Left kidney (tissue), 1 donor: ENCODE measurements at regions not wholly inside any gene's neighbourhood (a gene's known extent, or its start where the extent isn't known, plus 50 kb on each side); places are given as distances from the start of the nearest gene placed in this dataset.

Source experiments
- DNase-seq: peaks from one replicate; pipeline ENCODE4 v3.0.0-alpha.2; 2013

GRCh38 chr10:21261842-21262294 lies 263.6 kb downstream of the SKIDA1 start:
- DNase-seq = no peak

DNA sequence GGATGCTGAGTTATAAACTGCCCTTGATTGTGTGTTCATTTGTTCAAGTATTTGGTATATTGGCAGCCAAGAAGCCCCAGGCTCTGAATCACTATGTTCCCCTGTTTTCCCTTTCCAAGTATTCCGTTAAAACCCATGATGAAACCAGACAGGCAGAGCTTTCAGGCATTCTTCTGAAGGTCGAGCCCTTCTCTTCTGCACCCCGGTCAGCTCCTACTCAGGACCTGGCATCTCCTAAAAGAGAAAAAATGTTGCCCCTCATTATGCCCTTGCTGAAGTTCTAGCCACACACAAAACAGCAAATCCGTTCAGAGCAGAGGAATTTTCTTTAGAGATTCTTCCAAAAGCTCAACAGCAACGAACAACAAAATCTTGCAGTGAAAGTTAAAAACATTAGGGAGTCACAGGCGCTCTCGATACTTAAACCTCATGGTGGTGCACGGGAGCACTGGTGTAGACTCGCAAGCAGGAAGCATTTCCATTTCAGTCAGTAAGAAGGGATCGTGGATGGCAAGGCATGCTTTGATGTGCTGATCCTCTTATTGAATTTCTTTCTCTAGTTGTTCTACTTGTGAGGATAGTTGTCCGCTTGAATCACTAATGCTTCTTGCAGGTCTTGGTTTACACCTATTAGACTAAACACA lies 264.9 kb downstream of the SKIDA1 start:
- no peak for DNase-seq

- no peak for DNase-seq
Observed at GRCh38 chr10:21260066-21260465, 265.4 kb downstream of the SKIDA1 start.

DNA sequence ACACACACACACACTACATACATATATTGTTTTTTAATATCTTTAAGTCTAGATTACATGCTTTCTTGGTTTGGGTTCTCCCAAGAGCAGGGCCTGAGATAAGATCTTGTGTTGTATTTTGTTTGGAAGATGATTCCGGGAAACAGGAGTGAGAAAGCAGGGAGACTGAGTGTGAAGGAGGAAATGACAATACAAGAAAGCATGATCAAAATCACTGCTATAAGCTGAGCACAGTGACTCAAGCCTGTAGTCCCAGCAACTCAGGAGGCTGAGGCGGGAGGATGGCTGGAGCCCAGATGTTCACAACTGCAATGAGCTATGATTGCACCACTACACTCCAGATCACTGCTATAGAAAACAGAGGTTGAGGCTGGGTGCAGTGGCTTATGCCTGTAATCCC lies 267.6 kb downstream of the SKIDA1 start:
- DNase-seq = no peak

DNA sequence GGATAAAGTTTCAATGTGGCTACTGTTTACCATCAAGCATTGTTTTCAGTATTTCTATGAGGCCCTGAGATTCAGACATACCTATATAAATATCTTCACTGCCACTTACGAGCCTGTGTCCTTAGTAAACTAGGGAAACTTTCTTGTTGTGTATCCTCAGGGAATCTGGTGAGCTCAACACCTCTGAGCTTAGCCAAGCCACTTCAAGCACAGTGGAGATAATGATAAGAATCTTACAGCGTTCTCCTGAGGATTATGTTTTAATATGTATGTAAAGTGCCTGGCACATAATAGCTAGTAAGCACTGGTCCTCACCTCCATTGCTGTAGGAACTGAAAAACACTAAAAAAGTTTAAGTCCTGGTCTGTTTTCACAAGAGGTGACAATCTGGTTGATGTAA lies 268.3 kb downstream of the SKIDA1 start:
- DNase-seq = no peak

- DNase-seq = no peak
Observed at GRCh38 chr10:21249435-21249834, 276.0 kb downstream of the SKIDA1 start.

DNA sequence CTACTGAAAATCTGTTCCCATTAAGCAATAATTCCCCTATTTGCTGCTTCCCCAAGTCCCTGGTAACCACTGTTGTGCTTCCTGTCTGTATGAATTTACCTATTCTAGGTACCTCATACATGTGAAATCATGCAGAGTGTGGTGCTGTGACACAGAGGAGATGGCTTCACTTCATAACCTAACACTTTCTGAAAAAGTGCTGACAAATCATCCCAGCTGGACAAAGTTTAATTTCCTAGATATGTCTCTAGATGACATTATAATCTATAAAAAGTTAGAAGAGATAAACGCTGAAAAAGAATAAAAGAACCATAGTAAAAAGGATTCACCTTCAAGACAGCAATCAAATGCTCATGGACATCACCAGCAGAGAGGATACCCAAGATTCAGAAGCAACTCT lies 277.9 kb downstream of the SKIDA1 start:
- no peak for DNase-seq

DNA sequence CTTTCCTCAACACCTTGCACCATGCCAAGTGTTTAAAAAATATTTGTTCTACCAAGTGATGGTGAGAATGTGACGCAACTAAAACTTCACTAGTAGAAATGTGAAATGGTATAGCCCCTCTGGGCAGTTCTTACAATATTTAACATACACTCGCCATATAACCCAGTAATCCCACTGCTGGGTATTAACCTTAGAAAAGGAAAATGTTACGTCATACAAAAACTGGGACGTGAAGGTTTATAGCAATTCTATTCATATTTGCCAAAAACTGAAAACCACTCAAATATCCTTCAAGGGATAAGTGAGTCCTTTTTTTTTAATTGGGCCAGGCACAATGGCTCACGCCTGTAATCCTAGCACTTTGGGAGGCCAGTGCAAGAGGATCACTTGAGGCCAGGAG lies 279.3 kb downstream of the SKIDA1 start:
- no peak for DNase-seq

DNA sequence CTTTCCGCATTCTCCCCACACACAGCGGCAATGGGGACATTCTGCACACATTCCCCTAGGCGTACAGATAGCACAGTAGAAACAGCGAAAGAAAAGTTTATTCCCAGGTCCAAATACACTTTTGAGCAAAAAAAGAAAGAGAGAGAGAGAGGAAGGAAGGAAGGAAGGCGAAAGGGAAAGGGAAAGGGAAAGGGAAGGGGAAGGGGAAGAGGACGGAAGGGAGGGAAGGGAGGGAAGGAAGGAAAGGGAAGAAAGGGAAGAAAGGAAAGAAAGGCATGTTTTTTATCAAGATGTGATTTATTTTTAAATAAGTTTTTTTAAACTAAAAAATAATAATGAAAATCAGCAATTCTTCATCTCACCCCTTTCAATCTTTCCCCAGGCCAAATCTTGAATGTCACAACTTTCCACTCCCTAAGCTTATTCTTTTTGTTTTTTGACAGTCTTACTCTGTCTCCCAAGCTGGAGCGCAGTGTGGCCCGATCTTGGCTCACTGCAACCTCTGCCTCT lies 281.7 kb downstream of the SKIDA1 start:
- DNase-seq = no peak

DNA sequence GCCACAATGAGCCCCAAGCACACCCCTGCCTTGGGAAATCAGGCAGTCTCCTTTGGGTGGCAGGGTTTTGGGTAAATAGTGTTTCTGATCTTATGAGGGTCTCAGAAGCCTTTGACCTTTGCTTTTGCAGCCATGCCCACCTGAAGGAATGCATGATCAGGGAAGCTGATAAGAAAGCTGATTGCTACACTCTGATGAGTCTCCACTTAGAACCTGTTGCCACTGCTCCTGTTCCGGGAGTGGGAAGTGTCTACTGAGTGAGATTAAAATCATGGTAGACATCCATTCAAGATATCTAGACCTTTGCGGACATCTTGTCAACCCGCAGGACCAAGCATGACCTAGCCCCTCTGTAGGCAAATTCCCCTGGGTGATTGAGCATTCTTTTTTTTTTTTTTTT lies 282.6 kb downstream of the SKIDA1 start:
- no peak for DNase-seq

GRCh38 chr10:21238717-21239116 lies 286.8 kb downstream of the SKIDA1 start:
- DNase-seq = peak; percentile 59

- no peak for DNase-seq
Observed at GRCh38 chr10:21238044-21238443, 287.4 kb downstream of the SKIDA1 start.

DNA sequence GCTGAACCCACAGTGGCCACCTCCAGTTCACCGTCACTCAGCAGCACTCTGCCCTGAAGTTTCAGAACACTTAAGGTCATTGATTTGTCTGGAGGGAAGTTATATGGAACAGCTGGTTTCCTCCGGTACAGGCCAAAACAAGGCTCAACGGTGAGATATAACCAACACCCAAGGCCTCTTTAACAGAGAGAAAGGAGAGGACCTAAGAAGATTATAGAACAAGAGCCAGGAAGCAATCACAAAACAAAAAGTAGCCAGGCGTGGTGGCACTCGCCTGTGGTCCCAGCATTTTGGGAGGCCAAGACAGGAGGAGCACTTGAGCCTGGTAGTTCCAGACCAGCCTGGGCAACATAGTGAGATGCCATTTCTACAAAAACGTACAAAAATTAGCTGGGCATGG lies 290.7 kb downstream of the SKIDA1 start:
- DNase-seq = no peak

DNA sequence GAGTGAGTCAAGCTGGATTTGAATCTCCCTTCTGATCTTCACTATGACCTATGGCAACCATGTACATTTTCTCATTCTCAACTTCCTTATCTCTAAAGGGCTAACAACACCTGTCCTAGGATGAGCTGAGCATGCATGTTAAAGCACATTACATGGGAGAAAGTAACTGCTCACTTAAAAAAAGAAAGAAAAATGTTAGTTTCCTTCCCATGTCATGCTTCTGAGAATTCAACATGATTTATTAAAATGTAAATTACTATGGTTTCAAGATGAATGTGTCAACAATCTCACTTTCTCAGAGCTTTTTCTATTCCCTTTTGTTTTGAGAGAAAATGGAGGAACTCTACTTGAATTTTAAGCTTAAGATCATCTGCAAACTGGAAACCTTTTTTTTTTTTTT lies 295.3 kb downstream of the SKIDA1 start:
- no peak for DNase-seq

- no peak for DNase-seq
Observed at GRCh38 chr10:21217748-21218367, 307.6 kb downstream of the SKIDA1 start.

DNA sequence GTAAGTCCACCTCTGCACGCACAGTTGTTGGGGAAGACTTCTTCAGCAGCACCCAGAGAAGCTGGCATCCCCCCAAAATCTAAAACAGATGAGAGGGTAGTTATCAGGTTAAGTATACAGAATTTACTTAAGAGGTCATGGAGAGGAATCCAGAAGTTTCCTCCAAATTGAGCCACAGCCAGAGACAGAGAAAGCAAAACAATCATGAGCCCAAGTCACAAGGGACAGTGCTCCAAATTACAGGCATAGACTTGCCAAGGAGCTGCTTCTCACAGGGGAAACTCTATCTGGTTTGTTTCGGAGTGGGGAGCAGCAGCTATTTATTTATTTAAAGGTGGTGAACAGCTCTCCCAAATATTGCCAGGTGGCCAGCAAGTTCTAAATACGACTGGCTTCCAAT lies 308.4 kb downstream of the SKIDA1 start:
- no peak for DNase-seq

GRCh38 chr10:21214329-21214728 lies 311.2 kb downstream of the SKIDA1 start:
- DNase-seq = no peak

- no peak for DNase-seq
Observed at GRCh38 chr10:21213381-21213780, 312.1 kb downstream of the SKIDA1 start.

- DNase-seq = no peak
Observed at GRCh38 chr10:21212912-21213311, 312.6 kb downstream of the SKIDA1 start.

DNA sequence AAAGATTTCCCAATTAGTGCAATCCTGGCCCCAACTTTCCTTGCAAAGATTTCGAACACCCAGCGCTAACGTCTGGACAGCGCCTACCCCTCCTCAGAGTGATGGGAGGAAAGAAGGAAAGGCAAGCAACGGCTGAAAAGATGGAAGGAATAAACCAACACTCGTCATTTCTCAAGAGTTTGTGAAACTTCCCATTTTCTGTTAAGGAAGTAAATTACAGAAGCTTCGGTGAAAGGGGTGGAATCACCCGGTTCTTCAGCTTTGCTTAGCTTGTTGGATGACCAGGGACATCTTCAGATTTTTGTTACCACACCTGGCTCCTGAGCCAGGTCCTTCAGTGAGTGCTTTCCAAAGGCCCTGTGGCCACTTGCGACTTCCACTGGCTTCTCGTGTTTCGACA lies 313.1 kb downstream of the SKIDA1 start:
- no peak for DNase-seq

DNA sequence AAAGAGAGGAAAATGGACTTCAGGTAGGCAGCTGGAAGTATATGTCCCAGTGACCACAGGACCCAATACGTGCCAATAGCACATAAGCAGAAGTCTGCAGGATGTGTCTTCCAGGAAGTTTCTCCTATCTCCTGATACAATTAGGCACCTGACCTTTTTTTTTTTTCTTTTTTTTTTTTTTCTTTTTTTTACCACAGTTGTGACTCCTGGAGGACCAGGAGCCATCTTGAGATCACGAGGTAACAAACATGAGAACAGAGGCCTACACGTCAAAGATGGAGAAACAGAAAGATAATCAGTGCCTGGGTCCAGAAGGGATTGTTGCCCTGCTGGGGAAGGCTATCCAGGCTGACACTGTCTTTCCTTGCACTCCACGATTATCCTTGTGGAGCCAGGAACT lies 312.4 kb upstream of the NEBL start:
- no peak for DNase-seq

GRCh38 chr10:21208666-21209316 lies 311.7 kb upstream of the NEBL start:
- no peak for DNase-seq

- no peak for DNase-seq
Observed at GRCh38 chr10:21207852-21208646, 310.9 kb upstream of the NEBL start.
